BJ (cell line): ENCODE measurements at regions not wholly inside any gene's neighbourhood (a gene's known extent, or its start where the extent isn't known, plus 50 kb on each side); places are given as distances from the start of the nearest gene placed in this dataset.

Experiments
- CTCF ChIA-PET: fragments of 350-600 bp; formaldehyde crosslinking; extraction: SDS; loops from one replicate; lab custom pipeline; 2021; ENCODE audit warnings: antibody characterized with exemption, inconsistent platforms; lab: Yijun Ruan, JAX
- POLR2A ChIA-PET: fragments of 300-600 bp; sonication (Branson Sonifier 250); formaldehyde crosslinking; extraction: SDS; loops from one replicate; lab custom pipeline; 2021; ENCODE audit warnings: antibody characterized with exemption; lab: Charles Lee
- DNase-seq: peaks from one replicate; pipeline ENCODE4 v3.0.0-alpha.2; 2011; ENCODE audit warnings: low read depth
- H3K27me3 ChIP-seq: 2 replicates; pipeline ENCODE4 v1.6.0; 2011; ENCODE audit warnings: low read length; ENCODE audit not compliant: control insufficient read depth, insufficient read depth
- H3K36me3 ChIP-seq: 2 replicates; pipeline ENCODE4 v1.5.1; 2011; ENCODE audit warnings: low read length; ENCODE audit not compliant: control insufficient read depth, insufficient read depth
- H3K4me3 ChIP-seq: 2 replicates; pipeline ENCODE4 v1.5.1; 2011; ENCODE audit warnings: low read depth, mild to moderate bottlenecking, control low read depth, low read length
- TF ChIP-seq, protein P1 (sequence below): IDR thresholded peaks from 2 replicates; pipeline ENCODE4 v1.5.1; 2011; ENCODE audit warnings: low read depth, mild to moderate bottlenecking, control low read depth, inconsistent platforms, low read length, moderate library complexity; ENCODE audit not compliant: insufficient read depth

- no peak overlapping the region for H3K4me3 ChIP-seq
- H3K36me3 ChIP-seq, result no peaks in the 10 kb centered on the region
- ChIA-PET POLR2A (no interaction called here), CTCF (interaction anchor here (0.6 to 1.4 kb wide), 4 partner anchors 10 to 613 kb away, joined by 3 to 8 read pairs (median 3); no protein-coding TSS in a partner anchor)
- no peak for DNase-seq
- H3K27me3 ChIP-seq, result no peaks in the 10 kb centered on the region
- TF ChIP-seq, protein P1, sequence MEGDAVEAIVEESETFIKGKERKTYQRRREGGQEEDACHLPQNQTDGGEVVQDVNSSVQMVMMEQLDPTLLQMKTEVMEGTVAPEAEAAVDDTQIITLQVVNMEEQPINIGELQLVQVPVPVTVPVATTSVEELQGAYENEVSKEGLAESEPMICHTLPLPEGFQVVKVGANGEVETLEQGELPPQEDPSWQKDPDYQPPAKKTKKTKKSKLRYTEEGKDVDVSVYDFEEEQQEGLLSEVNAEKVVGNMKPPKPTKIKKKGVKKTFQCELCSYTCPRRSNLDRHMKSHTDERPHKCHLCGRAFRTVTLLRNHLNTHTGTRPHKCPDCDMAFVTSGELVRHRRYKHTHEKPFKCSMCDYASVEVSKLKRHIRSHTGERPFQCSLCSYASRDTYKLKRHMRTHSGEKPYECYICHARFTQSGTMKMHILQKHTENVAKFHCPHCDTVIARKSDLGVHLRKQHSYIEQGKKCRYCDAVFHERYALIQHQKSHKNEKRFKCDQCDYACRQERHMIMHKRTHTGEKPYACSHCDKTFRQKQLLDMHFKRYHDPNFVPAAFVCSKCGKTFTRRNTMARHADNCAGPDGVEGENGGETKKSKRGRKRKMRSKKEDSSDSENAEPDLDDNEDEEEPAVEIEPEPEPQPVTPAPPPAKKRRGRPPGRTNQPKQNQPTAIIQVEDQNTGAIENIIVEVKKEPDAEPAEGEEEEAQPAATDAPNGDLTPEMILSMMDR, result peak; percentile 22; the same call in 1 of the 2 replicates
These were observed 350.5 kb upstream of the TMTC1 start for GRCh38 chr12:30134229-30134628.

DNA sequence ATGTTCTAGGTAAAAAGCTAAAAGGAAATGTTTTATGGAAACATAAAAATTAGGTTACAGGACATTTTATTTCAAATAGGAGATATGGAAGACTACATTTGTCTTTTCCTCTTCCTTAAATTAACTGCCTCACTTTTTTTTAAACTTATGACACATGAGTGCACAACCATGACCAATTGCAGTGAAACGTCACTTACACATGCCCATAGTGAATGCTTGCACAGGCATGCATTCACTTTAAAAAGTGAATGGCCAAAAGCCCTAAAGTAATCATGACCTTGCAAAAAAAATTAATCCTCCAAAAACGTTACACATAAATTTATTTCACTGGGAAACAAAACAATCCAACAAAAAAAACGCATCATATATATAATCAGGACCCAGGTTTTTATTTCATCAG, 343.2 kb upstream of the TMTC1 start:
- Histone ChIP-seq H3K4me3 (no peak overlapping the region), H3K27me3 (no peaks in the 10 kb centered on the region), H3K36me3 (no peaks in the 10 kb centered on the region)
- ChIA-PET POLR2A (no interaction called here), CTCF (interaction anchor here (0.6 kb wide), 1 partner anchor 9 kb away, joined by 3 read pairs; no protein-coding TSS in a partner anchor)
- TF ChIP-seq, protein P1, result no peak
- DNase-seq, result no peak

GRCh38 chr12:30120522-30120921, 336.8 kb upstream of the TMTC1 start:
- Histone ChIP-seq H3K4me3 (no peak overlapping the region), H3K27me3 (no peaks in the 10 kb centered on the region), H3K36me3 (no peaks in the 10 kb centered on the region)
- TF ChIP-seq, protein P1, result no peak
- CTCF ChIA-PET, result no interaction called here
- POLR2A ChIA-PET, result no interaction called here
- no peak for DNase-seq

DNA sequence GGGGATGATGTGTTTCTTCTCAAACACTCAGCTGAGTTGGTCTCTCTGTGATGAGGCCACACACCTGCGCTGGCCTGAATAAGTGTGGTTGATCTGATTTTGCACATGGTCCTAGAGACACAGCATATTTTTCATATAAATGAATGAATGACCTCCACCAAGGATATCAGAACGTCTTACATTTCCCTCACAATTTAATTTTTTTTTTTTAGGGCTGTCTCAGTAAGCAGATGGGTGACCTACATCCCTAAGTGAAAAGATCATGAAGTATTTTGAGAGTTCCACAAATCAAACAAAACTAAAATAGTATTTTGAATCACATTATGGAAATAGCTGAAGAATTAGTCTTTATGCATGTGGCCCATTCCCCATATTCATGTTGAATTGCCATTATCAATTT, 333.7 kb upstream of the TMTC1 start:
- POLR2A ChIA-PET, result no interaction called here
- no peak for DNase-seq
- TF ChIP-seq, protein P1, result no peak
- H3K27me3 ChIP-seq, result no peaks in the 10 kb centered on the region
- H3K4me3 ChIP-seq, result no peak overlapping the region
- no peaks in the 10 kb centered on the region for H3K36me3 ChIP-seq
- CTCF ChIA-PET, result no interaction called here

GRCh38 chr12:30111719-30112118, 328.0 kb upstream of the TMTC1 start:
- ChIA-PET POLR2A (no interaction called here), CTCF (no interaction called here)
- H3K4me3 ChIP-seq, result no peak overlapping the region
- TF ChIP-seq, protein P1, result no peak
- no peaks in the 10 kb centered on the region for H3K36me3 ChIP-seq
- H3K27me3 ChIP-seq, result no peaks in the 10 kb centered on the region
- DNase-seq, result no peak
